ENCODE measurements at regions not wholly inside any gene's neighbourhood (a gene's known extent, or its start where the extent isn't known, plus 50 kb on each side); places are given as distances from the start of the nearest gene placed in this dataset.

DNA sequence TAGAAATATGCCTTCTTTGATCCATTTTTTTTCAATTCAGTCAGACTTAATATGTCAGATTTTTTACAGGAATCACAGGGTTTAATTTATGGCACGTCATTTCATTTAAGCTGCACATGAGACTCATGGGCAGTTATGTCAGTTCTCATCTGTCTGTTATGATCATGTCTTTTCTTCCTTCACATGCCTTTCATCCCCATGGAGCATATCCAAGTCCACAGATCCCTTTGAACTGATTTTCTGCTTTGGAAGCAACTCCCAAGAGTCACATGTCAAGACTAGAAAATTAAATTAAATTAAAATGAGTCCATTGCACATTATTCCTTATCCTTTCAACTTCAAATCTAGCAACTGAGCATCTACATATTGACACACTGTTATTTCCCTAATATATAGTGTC is 1274.0 kb upstream of the C9orf72 start:
- H3K27ac Mint-ChIP-seq = no peak overlapping the region
- H3K4me3 ChIP-seq = no peak overlapping the region
- TF ChIP-seq EZH2 (IDR thresholded peaks at IDR 0.05) (no peak), EZH2phosphoT487 (IDR thresholded peaks at IDR 0.05) (no peak)
- TF ChIP-seq, protein P1, sequence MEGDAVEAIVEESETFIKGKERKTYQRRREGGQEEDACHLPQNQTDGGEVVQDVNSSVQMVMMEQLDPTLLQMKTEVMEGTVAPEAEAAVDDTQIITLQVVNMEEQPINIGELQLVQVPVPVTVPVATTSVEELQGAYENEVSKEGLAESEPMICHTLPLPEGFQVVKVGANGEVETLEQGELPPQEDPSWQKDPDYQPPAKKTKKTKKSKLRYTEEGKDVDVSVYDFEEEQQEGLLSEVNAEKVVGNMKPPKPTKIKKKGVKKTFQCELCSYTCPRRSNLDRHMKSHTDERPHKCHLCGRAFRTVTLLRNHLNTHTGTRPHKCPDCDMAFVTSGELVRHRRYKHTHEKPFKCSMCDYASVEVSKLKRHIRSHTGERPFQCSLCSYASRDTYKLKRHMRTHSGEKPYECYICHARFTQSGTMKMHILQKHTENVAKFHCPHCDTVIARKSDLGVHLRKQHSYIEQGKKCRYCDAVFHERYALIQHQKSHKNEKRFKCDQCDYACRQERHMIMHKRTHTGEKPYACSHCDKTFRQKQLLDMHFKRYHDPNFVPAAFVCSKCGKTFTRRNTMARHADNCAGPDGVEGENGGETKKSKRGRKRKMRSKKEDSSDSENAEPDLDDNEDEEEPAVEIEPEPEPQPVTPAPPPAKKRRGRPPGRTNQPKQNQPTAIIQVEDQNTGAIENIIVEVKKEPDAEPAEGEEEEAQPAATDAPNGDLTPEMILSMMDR (IDR thresholded peaks at IDR 0.05) = no peak
- no peak overlapping the region for H3K27ac ChIP-seq
- no peak overlapping the region for H3K4me3 Mint-ChIP-seq
- DNase-seq (ENCODE audit: low spot score) = no peak
- H3F3A ChIP-seq (ENCODE audit: low read depth) = no peaks in the 10 kb centered on the region
- H3K4me2 ChIP-seq = no peak overlapping the region
- no peaks in the 10 kb centered on the region for H3K36me3 ChIP-seq
- H2AFZ ChIP-seq (replicated peaks) = no peak overlapping the region
- peaks cover 3% of the 10 kb centered on the region for H3K4me1 ChIP-seq
- no peaks in the 10 kb centered on the region for H3K36me3 Mint-ChIP-seq
- no peaks in the 10 kb centered on the region for H3K27me3 ChIP-seq
- no peaks in the 10 kb centered on the region for H3K9me3 ChIP-seq (ENCODE audit: low read depth)
- no peaks in the 10 kb centered on the region for H4K20me1 ChIP-seq (ENCODE audit: low read depth)
- no peaks in the 10 kb centered on the region for H3K9me3 Mint-ChIP-seq
- H3K79me2 ChIP-seq (ENCODE audit: low read depth) = no peaks in the 10 kb centered on the region
- no peaks in the 10 kb centered on the region for H3K4me1 Mint-ChIP-seq
- no peaks in the 10 kb centered on the region for H3K27me3 Mint-ChIP-seq (ENCODE audit: insufficient read depth, low read depth)
- no peak overlapping the region for H3K9ac ChIP-seq

DNA sequence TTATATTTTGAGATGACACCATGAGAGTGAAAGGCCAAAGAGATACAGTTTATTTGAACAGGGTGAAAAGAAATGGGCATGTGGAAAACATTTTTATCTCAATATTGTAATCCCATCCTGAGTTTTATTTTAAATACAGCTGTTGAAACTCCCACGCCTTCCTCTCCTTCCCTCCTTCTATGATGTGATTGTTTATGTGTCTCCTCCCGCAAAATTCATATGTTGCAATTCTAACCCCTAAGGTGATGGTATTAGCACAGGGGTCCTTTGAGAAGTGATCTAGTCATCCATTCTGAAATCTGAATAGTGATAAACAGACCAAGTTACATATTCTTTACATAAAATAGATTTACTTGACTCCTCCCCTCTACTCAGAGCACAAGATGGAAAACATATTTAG is 1275.4 kb upstream of the C9orf72 start:
- TF ChIP-seq EZH2phosphoT487 (IDR thresholded peaks at IDR 0.05) (no peak), EZH2 (IDR thresholded peaks at IDR 0.05) (no peak)
- TF ChIP-seq, protein P1 (IDR thresholded peaks at IDR 0.05) = no peak

GRCh38 chr9:28853477-28853876 is 1280.2 kb upstream of the C9orf72 start:
- no peak overlapping the region for H3K4me3 Mint-ChIP-seq
- peak; percentile 7 for DNase-seq (ENCODE audit: low spot score)
- H3K9me3 ChIP-seq (ENCODE audit: low read depth) = no peaks in the 10 kb centered on the region

More for the DNA sequence above, 1275.4 kb upstream of the C9orf72 start:
- no peak overlapping the region for H2AFZ ChIP-seq (replicated peaks)
- H3K9me3 Mint-ChIP-seq = no peaks in the 10 kb centered on the region
- no peaks in the 10 kb centered on the region for H3K9me3 ChIP-seq (ENCODE audit: low read depth)
- H3K9ac ChIP-seq = no peak overlapping the region
- peaks cover 6% of the 10 kb centered on the region for H3K4me1 Mint-ChIP-seq
- no peak for DNase-seq (ENCODE audit: low spot score)
- H3K4me1 ChIP-seq = peaks cover 3% of the 10 kb centered on the region
- H3K36me3 Mint-ChIP-seq = no peaks in the 10 kb centered on the region
- no peaks in the 10 kb centered on the region for H3K27me3 ChIP-seq
- H3K36me3 ChIP-seq = no peaks in the 10 kb centered on the region
- H3K4me2 ChIP-seq = no peak overlapping the region
- no peak overlapping the region for H3K4me3 ChIP-seq
- H3F3A ChIP-seq (ENCODE audit: low read depth) = no peaks in the 10 kb centered on the region
- H3K4me3 Mint-ChIP-seq = no peak overlapping the region
- no peaks in the 10 kb centered on the region for H4K20me1 ChIP-seq (ENCODE audit: low read depth)
- no peaks in the 10 kb centered on the region for H3K79me2 ChIP-seq (ENCODE audit: low read depth)
- H3K27ac ChIP-seq = no peak overlapping the region
- H3K27me3 Mint-ChIP-seq (ENCODE audit: insufficient read depth, low read depth) = no peaks in the 10 kb centered on the region
- H3K27ac Mint-ChIP-seq = no peak overlapping the region

More at GRCh38 chr9:28853477-28853876, 1280.2 kb upstream of the C9orf72 start:
- H3K9me3 Mint-ChIP-seq = no peaks in the 10 kb centered on the region
- no peaks in the 10 kb centered on the region for H4K20me1 ChIP-seq (ENCODE audit: low read depth)
- no peaks in the 10 kb centered on the region for H3K36me3 ChIP-seq
- H3K27me3 Mint-ChIP-seq (ENCODE audit: insufficient read depth, low read depth) = no peaks in the 10 kb centered on the region
- no peaks in the 10 kb centered on the region for H3F3A ChIP-seq (ENCODE audit: low read depth)
- H3K4me3 ChIP-seq = no peak overlapping the region
- TF ChIP-seq, protein P1 (IDR thresholded peaks at IDR 0.05) = no peak
- TF ChIP-seq EZH2phosphoT487 (IDR thresholded peaks at IDR 0.05) = no peak
- TF ChIP-seq EZH2 (IDR thresholded peaks at IDR 0.05) = no peak
- H3K4me1 ChIP-seq = peaks cover 3% of the 10 kb centered on the region
- H3K27me3 ChIP-seq = no peaks in the 10 kb centered on the region
- no peaks in the 10 kb centered on the region for H3K79me2 ChIP-seq (ENCODE audit: low read depth)
- no peak overlapping the region for H3K27ac Mint-ChIP-seq
- no peak overlapping the region for H3K27ac ChIP-seq
- H3K9ac ChIP-seq = no peak overlapping the region
- H3K4me1 Mint-ChIP-seq = peaks cover 12% of the 10 kb centered on the region
- H3K36me3 Mint-ChIP-seq = no peaks in the 10 kb centered on the region
- H2AFZ ChIP-seq (replicated peaks) = no peak overlapping the region
- H3K4me2 ChIP-seq = no peak overlapping the region

Measured in neural progenitor cell (in vitro differentiated cells).